Ureter (tissue), 1 donor: ENCODE measurements at regions not wholly inside any gene's neighbourhood (a gene's known extent, or its start where the extent isn't known, plus 50 kb on each side); places are given as distances from the start of the nearest gene placed in this dataset.
"Not testable (repeated sequence)": the region's sequence is repeated elsewhere in the genome, so short reads cannot be mapped to it uniquely, and the experiment has no call there.

Experiments
- DNase-seq: peaks from one replicate; pipeline ENCODE4 v3.0.0-alpha.2; 2020; ENCODE audit warnings: low spot score
- donor health status: DM: yes; HTN: yes; CAD: no.

DNA sequence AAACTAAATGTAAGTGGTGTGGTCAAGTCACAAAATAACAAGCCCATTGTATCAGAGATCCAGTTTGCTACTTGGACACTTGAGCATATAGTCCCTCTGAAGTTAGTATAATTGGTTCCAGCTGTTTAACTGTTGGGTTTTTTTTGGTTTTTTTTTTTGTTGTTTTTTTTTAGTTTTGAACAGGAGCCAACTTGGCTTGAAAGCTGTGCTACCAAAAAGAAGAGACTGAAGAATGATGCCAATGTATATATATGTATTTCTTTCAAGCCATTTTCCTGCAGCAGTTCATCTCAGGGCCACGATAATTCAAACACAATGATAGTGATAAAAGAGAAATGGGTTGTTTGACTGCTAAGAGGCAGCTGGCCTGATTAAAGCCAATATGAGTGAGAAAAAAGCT lies 138.3 kb downstream of the PCDH18 start:
- no peak for DNase-seq

DNA sequence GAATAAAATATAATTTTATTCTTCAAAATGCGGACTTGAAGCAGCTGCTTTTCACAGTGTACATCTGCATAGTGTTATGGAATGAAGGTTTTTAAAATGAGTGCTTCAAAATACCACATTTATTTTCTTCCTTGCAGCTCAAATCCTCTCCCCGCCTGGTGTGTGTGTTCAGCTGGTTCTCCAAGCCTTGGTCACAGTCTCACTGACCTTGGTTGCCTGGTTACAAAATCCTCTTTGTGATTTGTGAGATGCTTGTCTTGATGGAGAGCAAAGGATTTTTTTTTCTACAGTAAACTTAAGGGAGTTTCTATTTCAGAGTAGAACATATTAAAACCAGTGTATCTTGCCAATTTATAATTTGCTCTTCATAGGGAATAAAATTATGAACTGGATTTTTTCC lies 139.2 kb downstream of the PCDH18 start:
- DNase-seq, result no peak

DNA sequence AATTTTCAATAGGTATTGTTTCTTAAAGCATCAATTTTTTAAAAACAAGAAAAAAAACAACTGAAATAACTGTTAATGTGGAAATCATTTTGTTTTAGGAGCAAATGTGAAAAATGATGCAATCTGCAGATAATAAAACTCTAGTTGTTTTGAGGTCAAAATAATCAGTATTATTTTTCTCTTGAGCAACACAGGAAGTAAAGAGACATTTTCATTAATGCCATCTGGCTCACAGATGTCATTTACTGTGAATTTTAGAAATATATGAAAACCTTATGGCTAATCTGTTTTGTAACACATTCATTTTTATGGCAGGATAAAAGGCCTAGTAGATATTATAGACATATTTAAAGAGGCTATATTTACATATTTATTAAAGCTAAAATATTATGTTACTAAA lies 141.6 kb downstream of the PCDH18 start:
- no peak for DNase-seq

DNA sequence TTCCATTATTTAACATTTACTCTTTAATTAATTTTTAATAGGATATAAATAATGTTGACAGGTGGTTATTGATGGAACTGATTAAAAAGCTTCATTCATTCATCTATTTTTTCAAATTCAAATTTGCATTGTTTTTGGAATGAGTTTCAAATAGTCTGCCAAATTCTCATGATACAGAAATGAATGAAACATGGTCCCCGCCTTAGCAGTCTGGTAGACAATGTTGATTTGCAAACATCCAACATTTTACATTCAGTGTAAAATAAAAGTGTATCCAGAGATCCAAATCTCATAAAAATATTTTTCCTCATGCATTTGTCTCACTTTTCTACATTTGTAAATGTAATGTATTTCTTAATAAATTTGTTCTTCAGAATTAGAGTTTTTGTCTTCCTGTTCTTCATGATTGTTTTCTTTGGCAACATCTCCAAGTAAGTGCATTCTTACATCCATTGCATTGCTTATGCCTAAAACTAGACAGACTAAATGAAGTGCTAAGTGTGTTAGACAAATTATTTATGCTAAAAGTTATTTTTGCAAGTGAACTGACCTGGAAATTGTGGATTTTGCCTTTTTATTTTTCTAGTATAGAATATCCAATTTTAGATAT lies 142.3 kb downstream of the PCDH18 start:
- DNase-seq, result no peak

DNA sequence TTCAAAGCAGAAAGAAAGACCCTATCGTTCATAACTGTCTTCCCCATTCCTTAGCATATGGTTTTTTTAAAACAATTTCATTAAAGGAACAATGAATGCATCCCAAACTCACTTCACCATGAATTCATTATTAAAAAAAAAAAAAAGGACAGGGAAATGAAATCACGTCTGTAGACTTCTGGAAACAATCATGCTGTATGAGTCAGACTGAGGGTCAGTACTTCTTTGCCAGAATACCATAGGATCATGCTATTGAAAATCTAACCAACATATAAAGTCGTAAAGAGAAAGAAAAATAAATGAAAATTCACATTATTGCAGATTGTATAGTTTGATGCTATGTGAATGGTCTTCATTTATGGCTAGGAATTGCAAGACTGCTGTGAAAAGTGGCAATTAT lies 144.4 kb downstream of the PCDH18 start:
- no peak for DNase-seq

DNA sequence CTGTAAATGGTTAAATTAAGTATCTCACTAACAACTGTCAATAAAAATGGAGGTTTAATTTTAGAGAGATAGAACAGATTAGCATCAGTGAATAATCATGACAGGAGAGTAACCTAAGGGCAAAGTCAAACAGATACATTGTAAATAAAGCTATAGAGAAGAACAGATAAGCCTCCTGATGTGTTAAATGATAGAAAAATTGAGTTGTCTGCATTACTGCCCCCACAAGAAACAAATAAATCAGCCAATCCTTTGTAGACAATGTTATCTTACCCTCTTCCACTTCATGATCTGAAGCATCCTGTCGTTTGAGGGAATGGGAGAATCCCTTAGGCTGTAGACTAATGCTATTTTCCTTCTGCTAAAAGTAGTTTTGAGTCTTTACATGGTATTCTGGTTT lies 147.8 kb downstream of the PCDH18 start:
- no peak for DNase-seq

DNA sequence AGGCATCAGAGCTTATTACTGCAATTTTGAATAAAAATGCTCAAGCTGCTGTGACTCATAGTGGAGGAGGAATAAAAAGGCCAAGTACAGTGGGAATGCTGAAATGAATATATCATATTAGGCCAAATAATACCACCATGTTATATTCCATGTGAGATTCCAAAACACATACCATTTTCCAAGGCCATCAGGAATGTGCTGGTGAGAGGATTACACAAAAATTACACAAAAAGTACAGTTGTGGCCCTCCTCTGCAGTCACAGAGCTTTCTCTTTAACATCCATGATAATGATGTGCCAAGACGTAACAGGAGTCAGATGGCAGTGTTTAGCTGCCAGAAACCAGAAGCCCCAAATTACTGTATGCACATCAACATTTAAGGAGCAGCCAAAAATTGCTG lies 153.5 kb downstream of the PCDH18 start:
- no peak for DNase-seq

DNA sequence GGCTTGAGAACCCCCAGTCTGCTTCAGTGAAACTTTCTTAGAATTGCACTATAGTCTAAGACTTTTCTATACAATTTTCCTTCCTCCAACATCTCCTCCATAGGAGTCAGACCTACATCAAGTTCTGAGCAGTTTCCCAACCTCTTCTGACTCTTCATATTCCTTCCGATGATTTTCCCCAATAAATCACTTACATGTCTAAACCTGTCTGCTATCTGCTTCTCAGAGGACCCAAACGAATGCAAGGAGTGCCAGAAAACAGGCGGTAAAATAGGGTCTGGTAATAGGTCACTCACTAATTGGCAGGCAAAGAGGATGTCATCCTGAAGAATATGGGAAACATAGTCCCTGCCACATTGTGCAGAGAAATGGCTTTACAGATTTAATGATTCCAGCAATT lies 153.9 kb downstream of the PCDH18 start:
- DNase-seq, result no peak

DNA sequence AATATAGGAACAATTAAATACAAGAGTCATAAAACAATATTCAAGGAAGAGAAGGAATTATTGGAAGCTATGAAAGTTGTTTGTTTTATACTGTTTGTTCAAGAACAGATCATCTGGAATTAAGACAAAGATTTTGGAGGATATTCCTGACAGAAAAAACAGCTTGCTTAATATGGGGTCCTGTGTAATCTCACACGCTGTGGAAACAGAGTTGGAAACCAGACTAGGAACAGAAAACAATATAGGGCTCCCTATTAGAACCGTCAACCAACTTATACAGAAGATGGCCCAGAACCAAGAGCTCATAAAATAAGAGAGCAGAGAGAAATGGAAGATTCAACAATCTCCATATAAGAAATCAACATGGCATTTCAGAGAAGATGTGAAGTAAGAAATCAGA lies 156.0 kb downstream of the PCDH18 start:
- DNase-seq, result no peak

DNA sequence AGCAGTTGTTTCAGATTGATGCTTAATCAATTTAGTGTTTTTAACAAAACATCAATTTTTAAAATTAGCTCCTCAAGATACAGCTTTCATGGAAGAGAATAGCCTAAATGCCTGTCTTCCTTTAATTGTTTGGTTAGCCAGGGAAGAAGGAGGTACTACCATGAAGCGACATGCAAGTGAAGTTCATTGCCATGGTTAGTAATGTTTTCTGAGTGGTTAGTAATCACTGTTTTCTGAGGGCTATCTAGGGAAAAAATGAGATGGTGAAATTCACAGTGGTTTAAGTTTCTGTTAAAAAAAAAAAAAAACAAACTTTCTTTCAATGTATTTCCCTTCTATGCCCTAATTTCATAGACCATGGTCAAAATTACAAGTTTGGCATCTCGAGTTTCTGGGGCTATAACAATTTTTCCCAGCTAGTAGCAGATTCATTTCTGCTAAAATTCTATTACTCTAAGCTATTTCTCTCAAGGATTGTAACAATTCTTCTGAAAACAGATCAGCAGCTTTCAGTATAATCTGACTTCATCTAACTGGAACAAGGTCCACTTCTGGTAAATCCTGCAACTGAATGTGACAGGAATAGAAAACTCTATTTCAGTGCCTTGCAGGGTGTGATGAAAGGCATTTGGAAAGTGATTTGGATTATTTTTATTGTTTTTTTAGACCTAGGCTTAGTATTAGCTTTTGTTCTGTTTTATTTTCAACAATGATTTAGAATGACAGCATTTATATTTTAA lies 157.0 kb downstream of the PCDH18 start:
- DNase-seq, result no peak

DNA sequence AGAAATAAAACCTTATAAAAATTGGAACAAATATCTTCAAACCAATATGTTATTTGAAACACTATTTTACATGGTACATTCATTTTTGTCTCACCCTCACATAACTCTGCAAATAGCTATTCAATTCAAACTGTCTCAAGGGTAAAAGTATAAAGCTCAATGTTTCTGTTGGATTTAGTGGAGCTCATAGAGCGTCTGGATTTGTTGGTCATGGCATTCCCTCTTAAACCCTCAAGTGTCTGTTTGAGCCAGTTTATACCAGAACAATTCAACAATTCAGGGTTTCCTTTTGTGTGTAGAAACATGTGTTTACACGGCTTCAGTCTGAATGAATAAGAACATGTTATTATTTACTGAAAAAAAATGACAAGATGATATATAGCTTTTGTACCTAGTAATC lies 161.6 kb downstream of the PCDH18 start:
- no peak for DNase-seq

DNA sequence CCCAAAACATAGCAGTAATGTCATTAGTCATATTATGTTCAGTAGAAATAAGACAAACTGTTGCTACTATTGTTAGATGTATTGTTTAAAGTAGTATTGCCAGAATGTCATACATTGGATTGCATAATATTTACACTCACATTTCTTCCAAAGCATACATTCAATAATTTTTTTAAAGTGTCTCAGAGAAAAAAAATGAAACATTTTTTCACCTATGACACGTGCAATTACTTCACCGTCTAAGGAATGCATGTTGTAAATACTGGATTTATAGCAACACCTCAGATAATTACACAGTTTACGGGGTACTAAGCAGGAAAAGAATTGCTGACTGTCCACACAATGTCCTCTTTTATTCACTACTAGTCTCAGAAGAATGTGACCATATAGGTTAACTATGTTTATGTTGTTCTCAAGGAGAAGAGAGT lies 162.1 kb downstream of the PCDH18 start:
- no peak for DNase-seq

DNA sequence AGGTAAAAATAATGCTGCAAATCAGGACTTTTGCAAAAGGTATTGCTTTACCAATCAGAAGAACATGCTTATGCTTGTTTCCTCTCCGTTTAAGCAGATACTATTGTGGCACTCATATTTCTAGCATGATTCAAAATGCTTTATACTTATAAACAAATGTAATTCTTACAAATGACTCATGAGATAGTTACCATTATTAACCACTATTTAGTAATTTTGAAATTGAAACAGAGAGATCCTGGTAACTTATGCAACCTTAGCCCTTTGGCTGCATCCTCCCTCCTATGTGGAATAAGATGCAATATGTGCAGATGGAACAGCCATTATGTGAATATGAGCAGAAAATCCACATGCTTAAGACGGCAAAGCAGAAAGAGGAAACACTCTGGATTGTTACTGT lies 164.7 kb downstream of the PCDH18 start:
- DNase-seq, result no peak

DNA sequence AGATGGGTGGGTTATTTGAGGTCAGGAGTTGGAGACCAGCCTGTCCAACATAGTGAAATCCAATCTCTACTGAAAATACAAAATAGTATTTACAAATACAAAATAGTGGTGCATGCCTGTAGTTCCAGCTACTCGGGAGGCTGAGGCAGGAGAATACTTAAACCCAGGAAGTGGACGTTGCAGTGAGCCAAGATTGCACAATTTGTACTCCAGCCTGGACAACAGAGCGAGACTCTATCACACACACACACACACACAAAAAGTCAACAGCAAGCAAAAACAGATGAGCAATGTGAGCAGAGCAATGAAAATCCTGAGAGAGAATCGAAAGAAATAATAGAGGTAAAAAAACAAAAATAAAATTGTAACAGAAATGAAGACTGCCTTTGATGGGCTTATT lies 168.8 kb downstream of the PCDH18 start:
- no peak for DNase-seq

DNA sequence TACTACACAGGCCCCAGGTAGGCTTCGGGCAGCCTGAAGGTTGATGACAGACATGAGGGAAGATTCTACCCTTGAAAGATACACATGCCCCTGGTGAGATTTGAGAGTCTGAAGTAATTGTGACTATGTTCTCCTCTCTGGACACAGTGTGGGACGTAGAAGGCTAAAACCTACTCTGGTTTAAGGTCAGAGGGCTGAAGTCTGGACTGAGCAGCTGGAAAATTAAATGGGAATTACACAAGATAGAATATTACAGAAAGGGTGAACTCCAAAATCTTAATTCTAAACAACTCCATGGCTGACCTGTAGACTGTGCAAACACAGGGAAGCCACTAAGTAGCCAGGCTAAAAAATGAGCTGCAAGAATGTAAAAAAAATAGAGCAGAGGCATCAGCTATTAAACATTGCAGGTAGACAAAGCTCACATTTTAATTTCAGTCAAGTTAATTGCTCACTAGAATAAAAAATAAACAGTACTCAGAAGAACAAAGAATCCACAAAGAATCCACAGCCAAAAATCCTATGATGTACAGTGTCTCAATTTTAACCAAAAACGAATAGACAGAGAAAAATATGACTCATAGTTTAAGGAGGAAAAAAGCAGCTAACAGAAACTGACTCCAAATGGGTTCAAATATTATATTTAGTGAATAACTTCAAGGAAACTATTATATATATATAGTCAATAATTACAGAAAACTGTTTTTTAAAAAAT lies 170.4 kb downstream of the PCDH18 start:
- DNase-seq, result no peak

DNA sequence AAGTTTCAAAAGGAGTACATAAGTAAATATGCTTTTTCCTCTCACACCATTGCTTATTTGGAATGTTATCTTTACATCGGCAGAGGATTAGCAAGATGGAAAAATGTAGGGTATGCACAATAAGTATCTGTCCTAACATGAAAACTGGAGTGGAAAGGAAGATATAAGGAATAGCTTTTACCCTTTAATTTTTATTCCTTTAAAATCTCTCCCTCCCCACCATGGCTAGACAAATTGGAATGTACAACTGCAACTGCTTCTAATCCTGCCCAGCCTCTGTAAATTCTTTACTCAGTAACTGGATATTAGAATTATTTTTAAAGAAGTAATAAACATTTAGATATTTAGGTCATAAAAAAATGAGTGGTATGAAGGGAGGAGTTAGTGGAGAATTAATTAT lies 171.5 kb downstream of the PCDH18 start:
- no peak for DNase-seq

DNA sequence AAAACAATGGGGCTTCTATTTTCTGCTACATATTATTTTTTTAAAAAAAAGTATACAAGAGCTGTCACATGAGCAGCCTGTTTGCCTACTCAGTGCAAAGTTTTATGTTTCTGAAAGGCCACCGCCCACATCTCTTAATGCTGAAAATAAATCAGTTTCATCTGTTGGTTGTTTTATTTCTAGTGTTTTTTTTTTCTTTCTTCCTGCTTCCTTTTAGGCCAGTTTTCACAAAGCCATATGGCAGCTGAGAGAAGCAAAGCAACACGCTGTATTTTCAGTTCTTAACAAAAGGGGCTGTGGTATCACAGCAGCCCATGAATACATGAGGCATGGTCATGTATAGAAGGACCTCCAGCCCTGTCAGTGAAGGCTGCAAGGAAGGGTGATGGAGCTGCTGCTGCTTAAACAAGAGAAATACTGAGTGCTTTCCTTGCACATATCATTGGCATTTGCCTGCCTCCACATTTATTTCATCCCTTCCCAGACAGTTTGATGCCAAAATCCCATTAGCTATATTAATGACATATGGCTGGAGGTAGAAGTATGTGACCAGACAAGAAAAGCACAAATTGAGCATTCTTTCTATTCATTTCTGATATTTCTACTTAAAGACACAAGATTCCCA lies 172.5 kb downstream of the PCDH18 start:
- no peak for DNase-seq

DNA sequence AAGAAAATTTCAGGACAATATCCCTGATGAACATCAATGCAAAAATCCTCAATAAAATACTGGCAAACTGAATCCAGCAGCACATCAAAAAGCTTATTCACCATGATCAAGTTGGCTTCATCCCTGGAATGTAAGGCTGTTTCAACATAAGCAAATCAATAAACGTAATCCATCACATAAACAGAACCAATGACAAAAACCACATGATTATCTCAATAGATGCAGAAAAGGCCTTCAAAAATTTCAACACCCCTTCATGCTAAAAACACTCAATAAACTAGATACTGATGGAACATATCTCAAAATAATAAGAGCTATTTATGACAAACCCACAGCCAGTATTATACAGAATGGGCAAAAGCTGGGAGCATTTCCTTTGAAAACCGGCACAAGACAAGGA lies 177.7 kb downstream of the PCDH18 start:
- not testable (repeated sequence) for DNase-seq

DNA sequence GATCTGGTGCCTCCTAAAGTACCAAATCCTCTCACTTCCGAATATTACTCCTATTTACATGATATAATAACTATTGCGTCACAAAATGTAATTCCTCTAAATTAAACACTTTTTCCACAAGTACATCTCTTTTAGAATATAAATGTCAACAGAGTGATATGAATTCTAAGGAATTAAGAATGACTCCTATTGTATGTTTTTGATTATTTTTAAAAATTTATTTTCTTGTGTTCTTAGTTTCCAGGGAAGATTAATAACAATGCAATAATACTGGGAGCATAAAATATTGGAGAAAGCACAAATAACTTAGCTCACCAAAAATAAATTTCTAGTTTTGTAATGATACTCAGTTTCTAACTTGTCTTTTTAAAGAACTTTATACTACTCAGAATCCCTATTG lies 184.9 kb downstream of the PCDH18 start:
- no peak for DNase-seq

DNA sequence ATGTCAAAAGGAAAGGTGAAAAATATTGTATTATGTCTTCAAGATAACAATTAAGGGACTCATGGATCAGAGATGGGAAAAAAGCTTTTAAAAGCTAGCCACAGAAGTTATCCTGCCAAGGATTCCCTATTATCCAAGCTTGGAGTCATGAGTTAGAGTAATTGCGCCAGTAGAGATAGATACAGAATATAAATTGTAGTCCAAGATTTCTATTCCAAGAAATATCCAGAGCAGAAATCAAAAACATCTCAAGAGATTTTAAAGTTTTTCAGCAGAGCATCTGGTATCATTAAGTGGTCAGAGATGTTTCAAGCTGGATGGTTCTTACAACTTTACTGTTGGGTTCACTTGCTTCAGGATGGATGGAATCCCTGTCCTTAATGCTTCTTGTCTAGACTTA lies 186.7 kb downstream of the PCDH18 start:
- no peak for DNase-seq

DNA sequence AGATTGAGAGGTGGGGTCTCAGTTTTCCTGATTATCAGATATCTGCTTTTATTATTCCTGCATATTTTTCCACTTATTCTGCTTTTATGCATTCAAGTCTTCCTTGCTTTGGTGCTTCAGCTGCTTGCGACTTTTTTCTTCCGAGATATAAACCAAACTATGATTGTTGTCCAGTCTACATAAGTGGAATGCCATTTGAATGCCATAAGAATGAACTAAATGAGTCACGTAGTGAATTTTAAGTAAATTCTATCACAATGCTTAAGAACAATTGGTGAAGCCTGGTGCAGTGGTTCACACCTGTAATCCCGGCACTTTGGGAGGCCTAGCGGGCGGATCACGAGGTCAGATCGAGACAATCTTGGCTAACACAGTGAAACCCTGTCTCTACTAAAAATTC lies 189.1 kb downstream of the PCDH18 start:
- no peak for DNase-seq

DNA sequence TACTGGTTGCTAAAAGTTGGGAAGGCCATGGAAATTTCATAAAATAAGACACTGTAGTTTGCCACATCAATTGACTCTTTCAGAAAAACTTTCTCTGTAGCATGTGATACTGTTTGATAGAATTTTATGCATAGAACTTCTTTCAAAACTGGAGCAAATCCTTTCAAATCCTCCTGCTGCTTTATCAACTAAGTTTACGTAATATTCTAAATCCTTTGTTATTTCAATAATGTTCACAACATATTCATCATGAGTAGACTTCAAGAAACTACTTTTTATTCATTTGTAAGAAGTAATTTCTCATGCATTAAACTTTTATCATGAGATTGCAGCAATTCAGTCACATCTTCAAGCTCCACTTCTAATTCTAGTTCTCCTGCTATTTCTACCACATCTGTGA lies 199.3 kb downstream of the PCDH18 start:
- no peak for DNase-seq

DNA sequence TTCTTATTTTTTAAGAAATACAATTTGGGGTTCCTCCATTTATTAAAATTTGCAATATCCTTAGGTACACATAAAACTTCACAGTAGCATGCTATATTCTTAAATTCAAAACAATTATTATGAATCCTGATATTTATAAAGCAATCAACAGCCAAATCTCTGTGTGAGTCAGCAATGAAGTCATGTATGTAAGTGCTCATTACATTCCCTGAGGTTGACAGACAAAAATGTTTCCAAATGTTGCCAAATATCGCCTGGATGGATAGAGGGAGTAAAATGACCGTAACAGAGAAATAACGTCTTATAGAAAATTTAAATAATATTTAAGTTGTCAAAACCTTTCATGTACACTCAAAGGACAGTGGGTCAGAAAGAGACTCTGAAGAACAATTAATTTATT lies 220.0 kb downstream of the PCDH18 start:
- DNase-seq, result no peak
